Stimulated activated naive B cell treated with anti-CD40 and anti-IgM and Interleukin-4, amounts not matched to agents 10 μg/mL and 1 μg/mL and 100 μg/mL, for 72 hours (primary cell): ENCODE measurements at regions not wholly inside any gene's neighbourhood (a gene's known extent, or its start where the extent isn't known, plus 50 kb on each side); places are given as distances from the start of the nearest gene placed in this dataset.

Experiments
- ATAC-seq, 2 donors: fragments of 150-1000 bp; cut with Tn5 transposase; replicated peaks; 2 replicates each; pipeline ENCODE4 v1.10.0; 2021; ENCODE audit warnings: moderate library complexity in 1 of 2
- DNase-seq: peaks from one replicate; pipeline ENCODE4 v3.0.0; 2021
- H3K27ac Mint-ChIP-seq: one replicate; pipeline ENCODE4 v1.8.0; 2022; ENCODE audit warnings: mild to moderate bottlenecking, mixed read lengths
- H3K27me3 Mint-ChIP-seq, 2 donors: one replicate each; pipeline ENCODE4 v1.8.0; 2022; ENCODE audit warnings: mixed read lengths in 2 of 2
- H3K36me3 Mint-ChIP-seq, 2 donors: one replicate each; pipeline ENCODE4 v1.8.0; 2022; ENCODE audit warnings: mixed read lengths in 2 of 2, mild to moderate bottlenecking in 1 of 2
- H3K4me1 Mint-ChIP-seq, 2 donors: one replicate each; pipeline ENCODE4 v1.8.0; 2022; ENCODE audit warnings: mixed read lengths in 2 of 2, mild to moderate bottlenecking in 1 of 2
- H3K4me3 Mint-ChIP-seq, 2 donors: one replicate each; pipeline ENCODE4 v1.8.0; 2022; ENCODE audit warnings: mild to moderate bottlenecking in 2 of 2, mixed read lengths in 2 of 2, moderate library complexity in 1 of 2
- H3K9me3 Mint-ChIP-seq, 2 donors: one replicate each; pipeline ENCODE4 v1.8.0; 2022; ENCODE audit warnings: mixed read lengths in 2 of 2, mild to moderate bottlenecking in 1 of 2

GRCh38 chrX:117744958-117745357, 371.7 kb downstream of the KLHL13 start:
- no peak for ATAC-seq
- Mint-ChIP-seq H3K9me3 (peaks cover 7 to 16% of the 10 kb centered on the region in 2 donors), H3K27ac (no peak overlapping the region), H3K4me3 (no peak overlapping the region), H3K27me3 (no peaks in the 10 kb centered on the region), H3K4me1 (no peaks in the 10 kb centered on the region), H3K36me3 (no peaks in the 10 kb centered on the region)
- no peak for DNase-seq

- ATAC-seq: no peak
- H3K36me3 Mint-ChIP-seq: no peaks in the 10 kb centered on the region
- H3K4me3 Mint-ChIP-seq: no peak overlapping the region
- H3K9me3 Mint-ChIP-seq: peaks cover 7 to 16% of the 10 kb centered on the region in 2 donors
- H3K27me3 Mint-ChIP-seq: no peaks in the 10 kb centered on the region
- H3K4me1 Mint-ChIP-seq: no peaks in the 10 kb centered on the region
- no peak for DNase-seq
- H3K27ac Mint-ChIP-seq: no peak overlapping the region
Measured at GRCh38 chrX:117743469-117744251, 372.9 kb downstream of the KLHL13 start.

- Mint-ChIP-seq H3K4me3 (no peak overlapping the region), H3K27me3 (no peaks in the 10 kb centered on the region), H3K36me3 (no peaks in the 10 kb centered on the region), H3K27ac (no peak overlapping the region), H3K9me3 (no peaks in the 10 kb centered on the region), H3K4me1 (no peaks in the 10 kb centered on the region)
- no peak for ATAC-seq
- no peak for DNase-seq
Measured at GRCh38 chrX:117713411-117713810, 403.2 kb downstream of the KLHL13 start.

- no peak for DNase-seq
- H3K9me3 Mint-ChIP-seq: peaks cover 0 to 2% of the 10 kb centered on the region in 2 donors
Measured at GRCh38 chrX:117711782-117712181, 404.8 kb downstream of the KLHL13 start.

GRCh38 chrX:117707948-117708743, 408.5 kb downstream of the KLHL13 start:
- Mint-ChIP-seq H3K9me3 (peaks cover 2 to 7% of the 10 kb centered on the region in 2 donors), H3K36me3 (no peaks in the 10 kb centered on the region), H3K27ac (no peak overlapping the region), H3K4me3 (no peak overlapping the region), H3K4me1 (no peaks in the 10 kb centered on the region), H3K27me3 (no peaks in the 10 kb centered on the region)
- DNase-seq (no peak), ATAC-seq (no peak)

More at GRCh38 chrX:117711782-117712181, 404.8 kb downstream of the KLHL13 start:
- Mint-ChIP-seq H3K27ac (no peak overlapping the region), H3K36me3 (no peaks in the 10 kb centered on the region), H3K4me3 (no peak overlapping the region), H3K27me3 (no peaks in the 10 kb centered on the region), H3K4me1 (no peaks in the 10 kb centered on the region)
- no peak for ATAC-seq

- DNase-seq: no peak
- Mint-ChIP-seq H3K4me3 (no peak overlapping the region), H3K4me1 (no peaks in the 10 kb centered on the region), H3K36me3 (no peaks in the 10 kb centered on the region), H3K27me3 (no peaks in the 10 kb centered on the region), H3K27ac (no peak overlapping the region), H3K9me3 (peaks cover 6 to 13% of the 10 kb centered on the region in 2 donors)
- no peak for ATAC-seq
Measured at GRCh38 chrX:117701050-117701449, 415.6 kb downstream of the KLHL13 start.

- H3K36me3 Mint-ChIP-seq: no peaks in the 10 kb centered on the region
- ATAC-seq (no peak), DNase-seq (no peak)
- no peaks in the 10 kb centered on the region for H3K27me3 Mint-ChIP-seq
- no peak overlapping the region for H3K4me3 Mint-ChIP-seq
- H3K4me1 Mint-ChIP-seq: no peaks in the 10 kb centered on the region
- H3K27ac Mint-ChIP-seq: no peak overlapping the region
- peaks cover 0 to 8% of the 10 kb centered on the region in 2 donors for H3K9me3 Mint-ChIP-seq
Measured at GRCh38 chrX:117689956-117690355, 426.7 kb downstream of the KLHL13 start.

GRCh38 chrX:117680286-117680685, 436.3 kb downstream of the KLHL13 start:
- Mint-ChIP-seq H3K27ac (no peak overlapping the region), H3K36me3 (no peaks in the 10 kb centered on the region)

GRCh38 chrX:117653396-117653795, 463.2 kb downstream of the KLHL13 start:
- ATAC-seq (no peak), DNase-seq (no peak)
- Mint-ChIP-seq H3K4me1 (no peaks in the 10 kb centered on the region), H3K36me3 (no peaks in the 10 kb centered on the region), H3K9me3 (peaks cover 3 to 23% of the 10 kb centered on the region in 2 donors), H3K4me3 (no peak overlapping the region), H3K27ac (no peak overlapping the region), H3K27me3 (no peaks in the 10 kb centered on the region)

More at GRCh38 chrX:117680286-117680685, 436.3 kb downstream of the KLHL13 start:
- Mint-ChIP-seq H3K9me3 (peaks cover 0 to 2% of the 10 kb centered on the region in 2 donors), H3K27me3 (no peaks in the 10 kb centered on the region), H3K4me1 (no peaks in the 10 kb centered on the region), H3K4me3 (no peak overlapping the region)
- DNase-seq: no peak
- ATAC-seq: no peak

- no peak for DNase-seq
- Mint-ChIP-seq H3K4me3 (no peak overlapping the region), H3K36me3 (no peaks in the 10 kb centered on the region), H3K27ac (no peak overlapping the region), H3K9me3 (peaks cover 3 to 4% of the 10 kb centered on the region in 2 donors), H3K27me3 (no peaks in the 10 kb centered on the region), H3K4me1 (no peaks in the 10 kb centered on the region)
- no peak for ATAC-seq
Measured at GRCh38 chrX:117645639-117646038, 471.0 kb downstream of the KLHL13 start.

GRCh38 chrX:117641913-117642656, 474.5 kb downstream of the KLHL13 start:
- H3K27ac Mint-ChIP-seq: no peak overlapping the region
- ATAC-seq (no peak), DNase-seq (no peak)
- H3K9me3 Mint-ChIP-seq: peaks cover 0 to 1% of the 10 kb centered on the region in 2 donors
- no peaks in the 10 kb centered on the region for H3K4me1 Mint-ChIP-seq
- no peaks in the 10 kb centered on the region for H3K36me3 Mint-ChIP-seq
- no peaks in the 10 kb centered on the region for H3K27me3 Mint-ChIP-seq
- no peak overlapping the region for H3K4me3 Mint-ChIP-seq

- Mint-ChIP-seq H3K27ac (no peak overlapping the region), H3K4me3 (no peak overlapping the region), H3K4me1 (no peaks in the 10 kb centered on the region)
Measured at GRCh38 chrX:117636826-117637225, 479.8 kb downstream of the KLHL13 start.

GRCh38 chrX:117633277-117633676, 483.3 kb downstream of the KLHL13 start:
- no peak overlapping the region for H3K4me3 Mint-ChIP-seq
- H3K9me3 Mint-ChIP-seq: peaks cover 0 to 4% of the 10 kb centered on the region in 2 donors

More at GRCh38 chrX:117636826-117637225, 479.8 kb downstream of the KLHL13 start:
- Mint-ChIP-seq H3K9me3 (peaks cover 0 to 1% of the 10 kb centered on the region in 2 donors), H3K36me3 (no peaks in the 10 kb centered on the region), H3K27me3 (no peaks in the 10 kb centered on the region)
- ATAC-seq: no peak
- no peak for DNase-seq

GRCh38 chrX:117628381-117628780, 488.2 kb downstream of the KLHL13 start:
- Mint-ChIP-seq H3K27ac (no peak overlapping the region), H3K36me3 (no peaks in the 10 kb centered on the region), H3K9me3 (peaks cover 0 to 4% of the 10 kb centered on the region in 2 donors), H3K4me1 (no peaks in the 10 kb centered on the region), H3K27me3 (no peaks in the 10 kb centered on the region), H3K4me3 (no peak overlapping the region)
- ATAC-seq (no peak), DNase-seq (no peak)

More at GRCh38 chrX:117633277-117633676, 483.3 kb downstream of the KLHL13 start:
- H3K4me1 Mint-ChIP-seq: no peaks in the 10 kb centered on the region
- H3K36me3 Mint-ChIP-seq: no peaks in the 10 kb centered on the region
- ATAC-seq (no peak), DNase-seq (no peak)
- H3K27ac Mint-ChIP-seq: no peak overlapping the region
- no peaks in the 10 kb centered on the region for H3K27me3 Mint-ChIP-seq
